PC-9 (cell line): ENCODE measurements at regions not wholly inside any gene's neighbourhood (a gene's known extent, or its start where the extent isn't known, plus 50 kb on each side); places are given as distances from the start of the nearest gene placed in this dataset.

Experiments used
- CTCF ChIP-seq: fragments of 200-600 bp; sonication (generic); conservative IDR thresholded peaks from 2 replicates; pipeline ENCODE4 v1.6.1; 2017; ENCODE audit warnings: mixed run types, antibody characterized with exemption, mild to moderate bottlenecking, moderate library complexity
- EZH2 ChIP-seq: fragments of 200-600 bp; sonication (generic); IDR thresholded peaks from 2 replicates; pipeline ENCODE4 v1.8.0; 2017; ENCODE audit warnings: antibody characterized with exemption, low read depth

- no peak for TF ChIP-seq CTCF
- TF ChIP-seq EZH2 = no peak
These were observed 218.0 kb downstream of the UBE3A start for GRCh38 chr15:25220834-25221233.
